HG03460 (cell line): ENCODE measurements at regions not wholly inside any gene's neighbourhood (a gene's known extent, or its start where the extent isn't known, plus 50 kb on each side); places are given as distances from the start of the nearest gene placed in this dataset.
A peak's percentile ranks its signal among the peaks of the same experiment; 100 is the strongest.

ENCODE experiments used
- ATAC-seq: cut with Tn5 transposase; IDR thresholded peaks from one replicate; pipeline ENCODE4 v1.9.1; 2021; ENCODE audit not compliant: unreplicated experiment

DNA sequence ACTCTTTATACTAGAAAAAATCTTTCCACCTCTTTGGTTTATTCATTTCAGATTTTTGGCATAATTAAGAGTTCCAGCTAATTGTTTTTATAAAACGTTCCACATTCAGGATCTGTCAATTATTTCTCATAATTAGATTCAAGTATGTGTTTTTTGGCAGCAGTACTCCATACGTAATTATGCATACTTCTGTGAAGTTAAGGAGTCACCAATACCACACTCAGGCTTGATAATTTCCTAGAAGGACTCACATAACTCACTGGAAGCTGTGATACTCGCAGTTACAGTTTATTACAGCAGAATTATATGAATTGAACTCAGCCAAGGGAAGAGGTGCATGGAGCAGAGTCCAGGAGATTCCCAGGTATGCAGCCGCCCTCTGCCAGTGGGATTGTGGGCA, 290.5 kb upstream of the AKR1E2 start:
- no peak for ATAC-seq

GRCh38 chr10:4533621-4534020, 292.4 kb upstream of the AKR1E2 start:
- ATAC-seq: no peak

DNA sequence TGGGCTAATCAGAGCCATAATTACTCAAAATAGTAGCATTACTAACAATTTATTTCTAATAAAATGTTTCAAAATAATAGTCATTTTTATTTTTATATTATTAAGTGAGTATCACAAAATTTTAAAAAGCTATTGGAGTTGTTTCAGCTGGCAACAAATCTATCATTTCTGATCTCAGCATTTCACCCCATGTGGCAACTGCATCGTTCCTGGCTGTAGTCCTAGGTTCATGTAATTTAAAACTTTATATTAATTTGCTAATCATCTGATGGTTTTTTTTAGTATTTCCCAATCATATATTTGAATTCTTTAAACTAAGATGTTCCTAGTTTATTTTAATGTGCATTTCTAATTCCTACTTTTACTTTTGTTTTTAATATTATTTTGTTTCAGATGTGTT, 293.0 kb upstream of the AKR1E2 start:
- ATAC-seq: no peak

DNA sequence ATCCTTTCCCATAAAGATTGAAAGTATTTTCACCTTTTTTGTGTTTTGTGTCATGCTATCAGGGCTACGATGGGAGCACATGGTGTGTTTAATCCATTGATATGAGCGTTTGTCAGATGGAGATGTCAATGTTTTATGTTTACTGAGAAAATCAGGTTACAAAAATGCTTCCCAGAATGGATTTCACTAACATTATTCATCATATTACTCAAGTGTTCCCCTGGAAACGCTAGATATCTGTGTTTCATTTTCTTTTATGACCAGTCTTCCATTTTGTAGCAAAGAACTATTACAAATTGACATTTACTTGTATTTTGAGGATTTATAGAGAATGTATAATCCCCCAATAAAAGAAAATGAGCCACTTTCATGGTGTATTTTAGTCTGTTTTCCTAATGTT, 293.5 kb upstream of the AKR1E2 start:
- no peak for ATAC-seq

DNA sequence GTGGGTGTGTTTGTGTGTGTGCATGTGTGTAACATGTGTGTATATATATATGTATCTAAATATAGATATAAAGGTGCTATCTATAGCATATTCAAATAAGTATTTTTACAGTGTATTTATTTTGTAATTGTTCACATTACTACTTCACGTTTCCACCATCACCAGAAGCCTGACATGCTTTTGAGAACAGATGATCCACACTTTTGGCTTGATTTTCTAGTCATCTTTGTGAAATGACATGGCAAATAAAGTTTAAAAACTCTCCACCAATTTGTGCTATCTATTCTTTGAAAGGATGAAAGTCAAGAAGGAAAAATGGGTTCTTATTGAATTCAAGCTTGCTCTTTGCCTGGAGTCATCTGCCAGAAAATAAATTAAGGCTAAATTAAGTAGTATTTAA, 294.0 kb upstream of the AKR1E2 start:
- no peak for ATAC-seq

GRCh38 chr10:4529266-4529665, 296.7 kb upstream of the AKR1E2 start:
- ATAC-seq: no peak

- no peak for ATAC-seq
Observed at GRCh38 chr10:4527281-4527970, 298.6 kb upstream of the AKR1E2 start.

DNA sequence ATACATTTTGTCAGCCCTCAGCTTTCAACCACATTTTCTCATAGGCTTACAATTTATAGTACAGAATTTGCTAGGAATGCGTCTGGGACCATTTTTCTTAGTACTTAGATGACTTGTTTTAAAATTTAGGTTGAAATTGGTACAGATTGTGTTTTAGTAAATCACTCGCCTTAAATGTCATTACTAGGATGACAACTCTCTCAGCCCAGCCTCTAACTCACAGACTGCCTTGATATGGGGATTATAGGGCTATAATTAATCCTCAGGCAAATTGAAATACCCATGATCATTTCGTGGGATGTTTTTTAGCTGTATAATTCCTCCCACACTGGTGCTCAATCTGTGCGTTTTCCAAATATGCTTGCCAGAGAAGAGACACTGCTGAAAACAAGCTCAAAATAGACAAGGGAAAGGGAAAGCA, 299.7 kb upstream of the AKR1E2 start:
- no peak for ATAC-seq

DNA sequence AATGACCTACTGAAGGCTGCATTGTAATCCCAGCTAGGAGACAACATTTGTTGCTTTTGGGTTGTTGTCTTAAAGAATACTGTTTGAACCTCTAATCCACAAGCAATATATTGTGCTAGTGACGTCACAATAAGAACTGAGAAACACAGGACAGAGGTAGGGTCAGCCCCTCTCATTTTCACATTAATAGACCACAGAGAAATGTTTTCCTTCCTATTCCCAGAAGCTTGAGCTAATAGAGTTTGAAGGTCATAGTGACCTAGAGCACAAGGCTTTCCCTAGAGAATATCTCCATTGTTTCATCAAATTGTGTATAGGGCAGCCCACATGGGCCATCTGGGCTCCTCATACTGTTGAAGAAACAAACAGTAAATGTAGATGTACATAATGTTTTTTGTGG, 300.9 kb upstream of the AKR1E2 start:
- no peak for ATAC-seq

GRCh38 chr10:4522296-4523000, 303.6 kb upstream of the AKR1E2 start:
- ATAC-seq: peak; percentile 92

GRCh38 chr10:4519658-4520402, 306.2 kb upstream of the AKR1E2 start:
- ATAC-seq: no peak

GRCh38 chr10:4517746-4518145, 308.3 kb upstream of the AKR1E2 start:
- ATAC-seq: no peak

DNA sequence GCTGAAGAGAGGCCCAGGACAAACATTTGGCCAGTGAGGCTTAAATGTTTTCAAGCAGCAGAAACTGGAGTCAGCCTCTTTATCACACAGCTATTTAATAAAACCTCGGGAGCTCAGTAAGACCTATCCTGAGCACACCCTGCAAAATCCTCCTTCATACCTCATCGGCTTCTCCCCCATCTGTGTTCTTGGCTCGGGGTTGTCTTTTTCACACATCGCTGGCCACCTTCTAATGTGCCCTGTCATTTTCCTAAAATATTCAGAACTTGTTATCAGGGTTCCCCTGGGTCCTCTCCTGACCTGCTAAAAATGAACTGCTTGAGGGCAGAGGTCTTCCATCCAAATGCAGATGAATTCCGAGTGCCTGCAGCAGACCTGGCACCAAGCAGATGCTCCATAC, 310.3 kb upstream of the AKR1E2 start:
- no peak for ATAC-seq

DNA sequence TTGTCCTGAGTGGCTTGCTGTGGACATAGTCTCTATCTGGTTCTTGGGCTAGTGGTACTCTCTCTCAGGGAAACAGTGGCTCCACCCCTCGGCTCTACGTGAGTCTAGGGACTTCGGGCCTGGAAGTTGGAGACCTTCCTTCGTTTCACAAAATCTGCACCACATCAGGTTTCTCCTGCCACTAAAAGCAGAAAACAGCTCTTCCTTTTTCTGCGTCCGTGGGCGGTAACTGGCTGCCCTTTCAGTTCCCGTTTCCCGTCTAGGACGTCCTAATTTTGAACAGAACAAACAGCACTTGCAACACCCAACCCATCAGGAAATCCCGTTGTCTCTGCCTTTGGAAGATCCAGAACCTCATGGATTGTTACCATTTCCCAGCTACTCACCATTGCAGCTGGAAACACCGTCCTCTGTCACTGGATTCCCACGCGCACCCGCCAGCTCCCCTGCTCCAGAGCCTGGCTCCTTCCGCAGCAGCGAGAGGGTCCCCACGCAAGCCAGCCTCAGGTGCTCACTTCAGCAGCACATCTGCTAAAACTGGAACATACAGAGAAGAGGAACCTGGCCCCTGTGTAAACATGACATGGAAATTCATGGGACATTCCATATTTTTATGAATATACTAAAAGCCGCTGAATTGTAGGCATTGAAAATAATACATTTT, 311.4 kb upstream of the AKR1E2 start:
- no peak for ATAC-seq

DNA sequence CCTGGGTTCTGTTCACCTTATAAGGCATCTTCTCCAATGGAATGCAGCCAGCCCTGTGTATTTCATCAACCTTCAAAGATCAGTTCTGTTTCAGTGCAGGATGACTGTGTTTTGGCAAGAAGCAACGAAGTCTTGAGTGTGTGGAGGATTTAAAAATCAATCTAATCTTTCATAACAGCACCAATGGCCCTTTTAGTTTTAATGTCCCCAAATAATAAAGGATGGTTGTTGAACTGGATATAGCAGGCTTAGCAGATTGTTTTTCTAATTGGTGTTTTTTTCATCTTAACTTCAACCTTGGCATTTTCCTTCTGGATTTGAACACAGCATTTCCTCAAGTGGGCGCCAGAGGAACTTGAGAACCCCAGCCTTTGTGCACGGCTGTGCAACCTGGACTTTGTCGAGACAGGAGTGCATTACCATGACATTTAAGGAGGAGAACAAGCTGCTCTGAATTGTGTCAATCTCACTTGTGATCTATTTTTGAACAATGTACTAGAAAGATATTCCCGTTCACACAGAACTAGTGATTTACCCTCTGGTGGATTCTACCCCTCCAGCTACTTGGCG, 313.3 kb upstream of the AKR1E2 start:
- no peak for ATAC-seq

- ATAC-seq: no peak
Observed at GRCh38 chr10:4512196-4512595, 313.8 kb upstream of the AKR1E2 start.

GRCh38 chr10:4511509-4511908, 314.5 kb upstream of the AKR1E2 start:
- no peak for ATAC-seq

GRCh38 chr10:4509405-4509804, 316.6 kb upstream of the AKR1E2 start:
- ATAC-seq: no peak

GRCh38 chr10:4506095-4506494, 319.9 kb upstream of the AKR1E2 start:
- no peak for ATAC-seq

DNA sequence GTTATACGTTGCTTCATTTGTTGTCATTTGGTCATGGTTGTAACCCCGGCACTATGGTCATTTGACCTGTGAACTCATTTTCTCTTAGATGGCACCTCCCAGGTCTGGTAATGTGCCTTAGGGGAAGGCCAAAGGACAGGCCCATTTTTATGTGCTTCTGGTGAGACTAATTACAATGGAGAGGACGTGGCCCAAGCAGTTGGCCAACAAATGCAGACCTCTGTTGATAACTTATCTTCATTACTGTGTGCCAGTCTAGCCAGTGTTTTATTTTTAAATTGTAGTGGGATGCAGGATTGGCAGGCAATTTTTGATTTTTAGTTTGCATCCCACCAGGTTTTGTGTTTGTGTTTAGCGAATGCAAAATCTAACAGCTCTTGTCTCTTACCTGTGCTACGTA, 321.5 kb upstream of the AKR1E2 start:
- ATAC-seq: no peak

GRCh38 chr10:4503076-4503475, 322.9 kb upstream of the AKR1E2 start:
- no peak for ATAC-seq
